ENCODE measurements at regions not wholly inside any gene's neighbourhood (a gene's known extent, or its start where the extent isn't known, plus 50 kb on each side); places are given as distances from the start of the nearest gene placed in this dataset.

DNA sequence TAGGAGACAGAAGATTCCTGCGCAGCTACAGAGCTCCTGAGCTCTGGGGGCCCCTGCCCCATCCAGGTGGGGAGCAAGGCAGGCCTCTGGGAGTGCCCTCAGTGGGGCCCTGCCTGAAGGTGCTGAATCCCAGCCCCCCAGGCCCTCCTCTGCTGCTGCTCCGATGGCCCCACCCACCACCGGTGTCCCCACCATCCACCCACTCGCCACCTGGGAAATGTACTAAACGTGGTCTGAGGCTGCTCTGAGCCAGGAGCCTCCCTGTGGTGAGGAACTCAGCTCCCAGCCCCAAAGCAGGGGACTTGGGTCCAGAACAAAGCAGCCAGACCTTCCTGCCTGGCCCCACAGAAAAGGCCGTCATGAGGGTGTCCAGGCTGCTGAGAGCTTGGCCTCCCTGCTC is 289.4 kb downstream of the CTTN start:
- TF ChIP-seq, protein P1, sequence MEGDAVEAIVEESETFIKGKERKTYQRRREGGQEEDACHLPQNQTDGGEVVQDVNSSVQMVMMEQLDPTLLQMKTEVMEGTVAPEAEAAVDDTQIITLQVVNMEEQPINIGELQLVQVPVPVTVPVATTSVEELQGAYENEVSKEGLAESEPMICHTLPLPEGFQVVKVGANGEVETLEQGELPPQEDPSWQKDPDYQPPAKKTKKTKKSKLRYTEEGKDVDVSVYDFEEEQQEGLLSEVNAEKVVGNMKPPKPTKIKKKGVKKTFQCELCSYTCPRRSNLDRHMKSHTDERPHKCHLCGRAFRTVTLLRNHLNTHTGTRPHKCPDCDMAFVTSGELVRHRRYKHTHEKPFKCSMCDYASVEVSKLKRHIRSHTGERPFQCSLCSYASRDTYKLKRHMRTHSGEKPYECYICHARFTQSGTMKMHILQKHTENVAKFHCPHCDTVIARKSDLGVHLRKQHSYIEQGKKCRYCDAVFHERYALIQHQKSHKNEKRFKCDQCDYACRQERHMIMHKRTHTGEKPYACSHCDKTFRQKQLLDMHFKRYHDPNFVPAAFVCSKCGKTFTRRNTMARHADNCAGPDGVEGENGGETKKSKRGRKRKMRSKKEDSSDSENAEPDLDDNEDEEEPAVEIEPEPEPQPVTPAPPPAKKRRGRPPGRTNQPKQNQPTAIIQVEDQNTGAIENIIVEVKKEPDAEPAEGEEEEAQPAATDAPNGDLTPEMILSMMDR (IDR thresholded peaks at IDR 0.05): no peak
- no peak for TF ChIP-seq ZFX (IDR thresholded peaks at IDR 0.05; ENCODE audit: borderline replicate concordance)
